ENCODE measurements at regions not wholly inside any gene's neighbourhood (a gene's known extent, or its start where the extent isn't known, plus 50 kb on each side); places are given as distances from the start of the nearest gene placed in this dataset.
"Not testable (repeated sequence)": the region's sequence is repeated elsewhere in the genome, so short reads cannot be mapped to it uniquely, and the experiment has no call there.

GRCh38 chr1:61028136-61028535 lies 54.2 kb upstream of the NFIA start:
- no peak for DNase-seq (ENCODE audit: low read depth)

GRCh38 chr1:61018068-61018467 lies 64.3 kb upstream of the NFIA start:
- DNase-seq (ENCODE audit: low read depth), result not testable (repeated sequence)

- DNase-seq (ENCODE audit: low read depth), result no peak
Measured at GRCh38 chr1:61017651-61018050, 64.7 kb upstream of the NFIA start.

GRCh38 chr1:61013946-61014667 lies 68.3 kb upstream of the NFIA start:
- DNase-seq (ENCODE audit: low read depth), result no peak

- no peak for DNase-seq (ENCODE audit: low read depth)
Measured at GRCh38 chr1:61013189-61013945, 69.0 kb upstream of the NFIA start.

GRCh38 chr1:61012341-61012761 lies 70.0 kb upstream of the NFIA start:
- DNase-seq (ENCODE audit: low read depth), result no peak

- DNase-seq (ENCODE audit: low read depth), result no peak
Measured at GRCh38 chr1:61011561-61012263, 70.6 kb upstream of the NFIA start.

GRCh38 chr1:61007534-61008364 lies 74.6 kb upstream of the NFIA start:
- no peak for DNase-seq (ENCODE audit: low read depth)

- no peak for DNase-seq (ENCODE audit: low read depth)
Measured at GRCh38 chr1:61005614-61006580, 76.5 kb upstream of the NFIA start.

GRCh38 chr1:61004262-61005003 lies 77.9 kb upstream of the NFIA start:
- DNase-seq (ENCODE audit: low read depth), result no peak

- no peak for DNase-seq (ENCODE audit: low read depth)
Measured at GRCh38 chr1:61000327-61000726, 82.0 kb upstream of the NFIA start.

GRCh38 chr1:60998786-60999185 lies 83.6 kb upstream of the NFIA start:
- DNase-seq (ENCODE audit: low read depth), result no peak

- no peak for DNase-seq (ENCODE audit: low read depth)
Measured at GRCh38 chr1:60994828-60995492, 87.4 kb upstream of the NFIA start.

- no peak for DNase-seq (ENCODE audit: low read depth)
Measured at GRCh38 chr1:60994369-60994768, 88.0 kb upstream of the NFIA start.

- DNase-seq (ENCODE audit: low read depth), result no peak
Measured at GRCh38 chr1:60992165-60992564, 90.2 kb upstream of the NFIA start.

GRCh38 chr1:60990714-60991090 lies 91.7 kb upstream of the NFIA start:
- DNase-seq (ENCODE audit: low read depth), result no peak

- peak; percentile 44 for DNase-seq (ENCODE audit: low read depth)
Measured at GRCh38 chr1:60989749-60990713, 92.3 kb upstream of the NFIA start.

GRCh38 chr1:60988891-60989290 lies 93.5 kb upstream of the NFIA start:
- no peak for DNase-seq (ENCODE audit: low read depth)

All from RPMI7951 (cell line).